GM12878 (cell line): ENCODE measurements at regions not wholly inside any gene's neighbourhood (a gene's known extent, or its start where the extent isn't known, plus 50 kb on each side); places are given as distances from the start of the nearest gene placed in this dataset.

ENCODE experiments used
- ATAC-seq: fragments of 200-7000 bp; cut with Tn5 transposase; 3 replicates; pipeline ENCODE4 v1.9.1; 2020; ENCODE audit warnings: mild to moderate bottlenecking, moderate library complexity
- BruUV-seq: library from RNA; stranded (reverse); fragments of 400-500 nt; replicated peaks from 2 replicates; lab custom pipeline; 2021; lab: Mats Ljungman, UMichigan
- CTCF ChIA-PET: fragments of 300-600 bp; sonication (Branson Sonifier 250); formaldehyde crosslinking; extraction: SDS; loops from one replicate; lab custom pipeline; 2021; ENCODE audit warnings: inconsistent platforms; lab: Yijun Ruan, JAX
- POLR2A ChIA-PET: fragments of 350-600 bp; formaldehyde crosslinking; extraction: SDS; loops from one replicate; lab custom pipeline; 2021; ENCODE audit warnings: inconsistent platforms; lab: Charles Lee
- RAD21 ChIA-PET: fragments of 300-600 bp; sonication (Branson Sonifier 250); formaldehyde crosslinking; loops from one replicate; lab custom pipeline; 2023; ENCODE audit warnings: antibody characterized with exemption; ENCODE audit not compliant: unreplicated experiment; lab: Charles Lee
- SMC1A ChIA-PET: fragments of 300-600 bp; sonication (Branson Sonifier 250); formaldehyde crosslinking; loops from one replicate; lab custom pipeline; 2023; ENCODE audit not compliant: unreplicated experiment, uncharacterized antibody; lab: Charles Lee
- DNase-seq: peaks from one replicate; pipeline ENCODE4 v3.0.0-alpha.2; 2011; ENCODE audit warnings: low read depth, low spot score
- FAIRE-seq: peaks from 3 replicates; lab custom pipeline; 2011; peaks lifted over from hg19 to GRCh38; lab: Jason Lieb, UNC
- H2AFZ ChIP-seq: 2 replicates; pipeline ENCODE4 v1.6.0; 2011; ENCODE audit warnings: low read depth, low read length, control low read depth; ENCODE audit not compliant: control insufficient read depth
- H3K27ac ChIP-seq: 2 replicates; pipeline ENCODE4 v1.5.1; 2011; ENCODE audit warnings: control low read depth; ENCODE audit not compliant: control insufficient read depth, insufficient read depth
- H3K27me3 ChIP-seq, 2 experiments: replicated peaks in 1 of 2; 2 replicates each; pipeline versions ENCODE4 v1.6.0 to v1.6.1; 2011; ENCODE audit warnings: low read length in 1 of 2; ENCODE audit not compliant: control insufficient read depth in 2 of 2, insufficient read depth in 2 of 2
- H3K36me3 ChIP-seq, 2 experiments: 2 replicates each; pipeline ENCODE4 v1.5.1; 2011; ENCODE audit warnings: low read length in 1 of 2; ENCODE audit not compliant: control insufficient read depth in 2 of 2, insufficient read depth in 2 of 2
- H3K4me1 ChIP-seq: 2 replicates; pipeline ENCODE4 v1.6.1; 2011; ENCODE audit warnings: mild to moderate bottlenecking, low read length, moderate library complexity, mixed read lengths; ENCODE audit not compliant: control insufficient read depth, insufficient read depth
- H3K4me2 ChIP-seq: 2 replicates; pipeline ENCODE4 v1.6.0; 2011; ENCODE audit warnings: control low read depth; ENCODE audit not compliant: control insufficient read depth, insufficient read depth
- H3K4me3 ChIP-seq: fragments of 200-600 bp; sonication (generic); 2 replicates; pipeline ENCODE4 v1.5.1; 2016
- H3K79me2 ChIP-seq: 2 replicates; pipeline ENCODE4 v1.6.0; 2011; ENCODE audit warnings: low read length; ENCODE audit not compliant: control insufficient read depth, insufficient read depth
- H3K9ac ChIP-seq: 2 replicates; pipeline ENCODE4 v1.8.0; 2011; ENCODE audit warnings: low read length, control low read depth, mixed read lengths; ENCODE audit not compliant: control insufficient read depth, insufficient read depth
- H3K9me3 ChIP-seq: replicated peaks from 3 replicates; pipeline ENCODE4 v1.5.1; 2011; ENCODE audit warnings: mild to moderate bottlenecking, low read length; ENCODE audit not compliant: control insufficient read depth, insufficient read depth
- H4K20me1 ChIP-seq: 2 replicates; pipeline ENCODE4 v1.6.0; 2011; ENCODE audit not compliant: control insufficient read depth, insufficient read depth
- ETV6 ChIP-seq, 2 experiments: fragments of 450-650 bp in 1 of 2; IDR thresholded peaks in 1 of 2; conservative IDR thresholded peaks in 1 of 2; 2 replicates each; pipeline ENCODE4 v1.6.1; 2014; ENCODE audit warnings: antibody characterized with exemption in 1 of 2, borderline replicate concordance in 1 of 2, low read depth in 1 of 2, mild to moderate bottlenecking in 1 of 2, moderate library complexity in 1 of 2
- HCFC1 ChIP-seq: fragments of 150-350 bp; IDR thresholded peaks from 2 replicates; pipeline ENCODE4 v1.6.1; 2014; ENCODE audit warnings: low read length
- HDAC6 ChIP-seq: fragments of 200-600 bp; sonication (generic); IDR thresholded peaks from one replicate; pipeline ENCODE4 v1.8.0; 2017; ENCODE audit warnings: antibody characterized with exemption; ENCODE audit not compliant: unreplicated experiment
- LARP7 ChIP-seq: fragments of 450-650 bp; IDR thresholded peaks from 2 replicates; pipeline ENCODE4 v1.6.1; 2017; ENCODE audit warnings: mild to moderate bottlenecking
- MTA2 ChIP-seq: fragments of 450-650 bp; IDR thresholded peaks from 2 replicates; pipeline ENCODE4 v1.6.1; 2016; ENCODE audit warnings: low read depth, mild to moderate bottlenecking, moderate library complexity
- MXI1 ChIP-seq: fragments of 150-350 bp; IDR thresholded peaks from 2 replicates; pipeline ENCODE4 v1.6.1; 2011; ENCODE audit warnings: low read depth, mild to moderate bottlenecking, inconsistent platforms, low read length, improper control_type of control experiment
- NFIC ChIP-seq: IDR thresholded peaks from 2 replicates; pipeline ENCODE4 v1.6.1; 2012; ENCODE audit warnings: low read depth, mild to moderate bottlenecking, inconsistent platforms, low read length, moderate library complexity
- STAT3 ChIP-seq: IDR thresholded peaks from 2 replicates; pipeline ENCODE4 v1.6.1; 2011; ENCODE audit warnings: low read depth, low read length, improper control_type of control experiment
- ZZZ3 ChIP-seq: IDR thresholded peaks from 2 replicates; pipeline ENCODE4 v1.6.1; 2011; ENCODE audit warnings: low read depth; ENCODE audit not compliant: control insufficient read depth, insufficient read length
- WGBS: methylation state at CpG from one replicate; pipeline ENCODE4 v1.1.6; 2016; ENCODE audit warnings: low lambda C conversion rate; ENCODE audit not compliant: insufficient replicate concordance, insufficient coverage; ENCODE audit errors: missing lambda C conversion rate; 5-methylcytosine and 5-hydroxymethylcytosine counted together
- in situ Hi-C: fragments of 300-500 bp; cut with MboI; formaldehyde crosslinking; loops from 9 replicates; pipeline ENCODE4 v1.14.3; 2018; ENCODE audit warnings: mixed read lengths
- intact Hi-C: fragments of 100-400 bp; cut with micrococcal nuclease; formaldehyde crosslinking; loops from one replicate; pipeline ENCODE4 v1.14.2; 2022; ENCODE audit not compliant: unreplicated experiment
- TF ChIP-seq, protein P1 (sequence below): IDR thresholded peaks from 2 replicates; pipeline ENCODE4 v1.6.1; 2012; ENCODE audit warnings: mild to moderate bottlenecking, low read depth, low read length
- TF ChIP-seq, protein P2 (sequence below): fragments of 450-650 bp; IDR thresholded peaks from 2 replicates; pipeline ENCODE4 v1.6.1; 2016; ENCODE audit warnings: mild to moderate bottlenecking
- TF ChIP-seq, protein P3 (sequence below), 3 experiments: IDR thresholded peaks in 2 of 3; conservative IDR thresholded peaks in 1 of 3; 2 replicates each; pipeline ENCODE4 v1.5.1; 2011; ENCODE audit warnings: low read depth in 3 of 3, low read length in 3 of 3, mild to moderate bottlenecking in 3 of 3, control low read depth in 2 of 3, moderate library complexity in 2 of 3, inconsistent platforms in 1 of 3, mixed read lengths in 1 of 3; ENCODE audit not compliant: control insufficient read depth in 2 of 3, insufficient read depth in 1 of 3; ENCODE audit errors: extremely low read depth in 1 of 3

DNA sequence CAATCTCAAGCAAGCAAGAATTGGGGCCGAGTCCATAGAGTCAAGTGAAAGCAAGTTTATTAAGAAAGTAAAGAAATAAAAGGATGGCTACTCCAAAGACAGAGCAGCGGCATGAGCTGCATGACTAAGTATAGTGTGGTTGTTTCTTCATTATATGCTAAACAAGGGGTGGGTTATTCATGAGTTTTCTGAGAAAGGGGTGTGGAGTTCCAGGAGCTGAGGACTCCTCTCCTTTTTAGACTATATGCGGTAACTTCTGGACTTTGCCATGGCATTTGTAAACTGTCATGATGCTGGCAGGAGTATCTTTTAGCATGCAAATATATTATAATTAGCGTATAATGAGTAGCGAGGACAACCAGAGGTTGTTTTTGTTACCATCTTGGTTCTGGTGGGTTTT is 819.9 kb downstream of the KCNJ2 start (continued):
- TF ChIP-seq ETV6 (conservative IDR thresholded peaks at IDR 0.05 in 1 of 2, IDR thresholded peaks at IDR 0.05 in 1 of 2; ENCODE audit: borderline replicate concordance in 1 of 2, low read depth in 1 of 2) (no peak), HDAC6 (no peak), MTA2 (no peak), LARP7 (no peak), ZZZ3 (no peak), MXI1 (no peak), NFIC (no peak)
- TF ChIP-seq, protein P1, sequence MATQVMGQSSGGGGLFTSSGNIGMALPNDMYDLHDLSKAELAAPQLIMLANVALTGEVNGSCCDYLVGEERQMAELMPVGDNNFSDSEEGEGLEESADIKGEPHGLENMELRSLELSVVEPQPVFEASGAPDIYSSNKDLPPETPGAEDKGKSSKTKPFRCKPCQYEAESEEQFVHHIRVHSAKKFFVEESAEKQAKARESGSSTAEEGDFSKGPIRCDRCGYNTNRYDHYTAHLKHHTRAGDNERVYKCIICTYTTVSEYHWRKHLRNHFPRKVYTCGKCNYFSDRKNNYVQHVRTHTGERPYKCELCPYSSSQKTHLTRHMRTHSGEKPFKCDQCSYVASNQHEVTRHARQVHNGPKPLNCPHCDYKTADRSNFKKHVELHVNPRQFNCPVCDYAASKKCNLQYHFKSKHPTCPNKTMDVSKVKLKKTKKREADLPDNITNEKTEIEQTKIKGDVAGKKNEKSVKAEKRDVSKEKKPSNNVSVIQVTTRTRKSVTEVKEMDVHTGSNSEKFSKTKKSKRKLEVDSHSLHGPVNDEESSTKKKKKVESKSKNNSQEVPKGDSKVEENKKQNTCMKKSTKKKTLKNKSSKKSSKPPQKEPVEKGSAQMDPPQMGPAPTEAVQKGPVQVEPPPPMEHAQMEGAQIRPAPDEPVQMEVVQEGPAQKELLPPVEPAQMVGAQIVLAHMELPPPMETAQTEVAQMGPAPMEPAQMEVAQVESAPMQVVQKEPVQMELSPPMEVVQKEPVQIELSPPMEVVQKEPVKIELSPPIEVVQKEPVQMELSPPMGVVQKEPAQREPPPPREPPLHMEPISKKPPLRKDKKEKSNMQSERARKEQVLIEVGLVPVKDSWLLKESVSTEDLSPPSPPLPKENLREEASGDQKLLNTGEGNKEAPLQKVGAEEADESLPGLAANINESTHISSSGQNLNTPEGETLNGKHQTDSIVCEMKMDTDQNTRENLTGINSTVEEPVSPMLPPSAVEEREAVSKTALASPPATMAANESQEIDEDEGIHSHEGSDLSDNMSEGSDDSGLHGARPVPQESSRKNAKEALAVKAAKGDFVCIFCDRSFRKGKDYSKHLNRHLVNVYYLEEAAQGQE, result no peak
- TF ChIP-seq, protein P2, sequence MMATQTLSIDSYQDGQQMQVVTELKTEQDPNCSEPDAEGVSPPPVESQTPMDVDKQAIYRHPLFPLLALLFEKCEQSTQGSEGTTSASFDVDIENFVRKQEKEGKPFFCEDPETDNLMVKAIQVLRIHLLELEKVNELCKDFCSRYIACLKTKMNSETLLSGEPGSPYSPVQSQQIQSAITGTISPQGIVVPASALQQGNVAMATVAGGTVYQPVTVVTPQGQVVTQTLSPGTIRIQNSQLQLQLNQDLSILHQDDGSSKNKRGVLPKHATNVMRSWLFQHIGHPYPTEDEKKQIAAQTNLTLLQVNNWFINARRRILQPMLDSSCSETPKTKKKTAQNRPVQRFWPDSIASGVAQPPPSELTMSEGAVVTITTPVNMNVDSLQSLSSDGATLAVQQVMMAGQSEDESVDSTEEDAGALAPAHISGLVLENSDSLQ, result no peak

DNA sequence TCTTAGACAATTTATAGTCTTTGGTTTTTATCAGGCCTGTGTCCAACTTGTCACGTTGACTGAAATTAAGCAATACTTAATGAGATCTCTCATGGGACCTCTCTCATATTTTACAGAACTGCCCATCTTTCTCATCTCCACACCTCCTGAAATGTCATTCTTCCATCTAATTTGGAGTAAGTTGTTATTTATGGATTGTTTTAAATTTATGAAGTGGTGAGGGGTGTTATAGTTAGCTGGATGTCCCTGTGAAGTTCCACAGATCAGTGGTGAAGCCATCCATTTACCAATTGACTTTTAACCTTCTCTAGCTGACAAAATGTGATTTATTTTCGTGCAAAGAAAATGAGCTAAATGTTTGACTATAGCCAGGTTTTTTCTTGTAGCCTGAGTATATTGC is 824.9 kb downstream of the KCNJ2 start:
- CTCF ChIA-PET, result no interaction called here
- no peaks in the 10 kb centered on the region for H4K20me1 ChIP-seq
- DNase-seq, result no peak
- TF ChIP-seq, protein P3, sequence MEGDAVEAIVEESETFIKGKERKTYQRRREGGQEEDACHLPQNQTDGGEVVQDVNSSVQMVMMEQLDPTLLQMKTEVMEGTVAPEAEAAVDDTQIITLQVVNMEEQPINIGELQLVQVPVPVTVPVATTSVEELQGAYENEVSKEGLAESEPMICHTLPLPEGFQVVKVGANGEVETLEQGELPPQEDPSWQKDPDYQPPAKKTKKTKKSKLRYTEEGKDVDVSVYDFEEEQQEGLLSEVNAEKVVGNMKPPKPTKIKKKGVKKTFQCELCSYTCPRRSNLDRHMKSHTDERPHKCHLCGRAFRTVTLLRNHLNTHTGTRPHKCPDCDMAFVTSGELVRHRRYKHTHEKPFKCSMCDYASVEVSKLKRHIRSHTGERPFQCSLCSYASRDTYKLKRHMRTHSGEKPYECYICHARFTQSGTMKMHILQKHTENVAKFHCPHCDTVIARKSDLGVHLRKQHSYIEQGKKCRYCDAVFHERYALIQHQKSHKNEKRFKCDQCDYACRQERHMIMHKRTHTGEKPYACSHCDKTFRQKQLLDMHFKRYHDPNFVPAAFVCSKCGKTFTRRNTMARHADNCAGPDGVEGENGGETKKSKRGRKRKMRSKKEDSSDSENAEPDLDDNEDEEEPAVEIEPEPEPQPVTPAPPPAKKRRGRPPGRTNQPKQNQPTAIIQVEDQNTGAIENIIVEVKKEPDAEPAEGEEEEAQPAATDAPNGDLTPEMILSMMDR (IDR thresholded peaks at IDR 0.05 in 2 of 3, conservative IDR thresholded peaks at IDR 0.05 in 1 of 3; ENCODE audit: control insufficient read depth in 2 of 3, extremely low read depth in 1 of 3, insufficient read depth in 1 of 3, low read depth in 3 of 3, low read length in 3 of 3), result no peak
- TF ChIP-seq STAT3 (no peak), HCFC1 (no peak)
- no peak overlapping the region for H3K4me3 ChIP-seq
- H3K79me2 ChIP-seq, result no peaks in the 10 kb centered on the region
- H3K9ac ChIP-seq, result no peak overlapping the region
- intact Hi-C loops, result no loop called here
- no peaks in the 10 kb centered on the region for H3K27me3 ChIP-seq
- no peaks in the 10 kb centered on the region for H3K9me3 ChIP-seq
- no peak for FAIRE-seq
- ATAC-seq, result no peak
- H3K36me3 ChIP-seq, result no peaks in the 10 kb centered on the region
- no TSS peak for BruUV-seq
- WGBS, result 0% methylated on average over 2 of the region's 2 CpGs
- H2AFZ ChIP-seq, result no peak overlapping the region
- SMC1A ChIA-PET, result no interaction called here
- no peak overlapping the region for H3K27ac ChIP-seq
- in situ Hi-C loops, result no loop called here
- no peaks in the 10 kb centered on the region for H3K4me1 ChIP-seq
- H3K4me2 ChIP-seq, result no peak overlapping the region
- POLR2A ChIA-PET, result no interaction called here
- RAD21 ChIA-PET, result no interaction called here
